ENCODE measurements at regions not wholly inside any gene's neighbourhood (a gene's known extent, or its start where the extent isn't known, plus 50 kb on each side); places are given as distances from the start of the nearest gene placed in this dataset.

DNA sequence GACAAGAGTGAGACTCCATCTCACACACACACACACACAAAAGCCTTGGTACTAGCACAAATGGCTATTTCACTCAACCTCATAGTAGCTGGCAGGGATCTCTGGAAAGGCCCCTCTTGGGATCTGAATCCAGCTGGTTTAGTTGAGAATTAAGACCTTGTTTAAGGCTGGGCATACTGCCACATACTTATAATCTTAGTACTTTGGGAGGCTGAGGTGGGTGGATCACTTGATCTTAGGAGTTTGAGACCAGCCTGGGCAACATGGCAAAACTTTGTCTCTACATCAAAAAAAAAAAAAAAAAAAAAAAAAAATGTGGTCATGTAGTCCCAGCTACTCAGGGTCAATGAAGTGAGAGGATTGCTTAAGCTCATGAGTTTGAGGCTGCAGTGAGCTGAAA lies 628.3 kb downstream of the MMUT start:
- Histone ChIP-seq H3K9me3 (ENCODE audit: control insufficient read depth in 4 of 4, low read length in 3 of 4) (no peaks in the 10 kb centered on the region), H3K36me3 (ENCODE audit: control insufficient read depth in 4 of 4, insufficient read depth in 3 of 4, low read depth in 1 of 4, low read length in 3 of 4) (no peaks in the 10 kb centered on the region), H3K9ac (ENCODE audit: low read depth in 1 of 2, low read length in 2 of 2) (no peak overlapping the region), H3K4me1 (ENCODE audit: control insufficient read depth in 4 of 4, insufficient read depth in 4 of 4, low read length in 3 of 4) (no peaks in the 10 kb centered on the region), H3K27ac (ENCODE audit: low read depth in 1 of 2, low read length in 2 of 2) (no peak overlapping the region), H3K4me3 (ENCODE audit: low read depth in 1 of 3, low read length in 3 of 3) (no peak overlapping the region), H3K27me3 (ENCODE audit: control insufficient read depth in 4 of 4, insufficient read depth in 4 of 4, low read length in 3 of 4) (no peaks in the 10 kb centered on the region)
- DNase-seq (ENCODE audit: low spot score) = no peak
- TF ChIP-seq, protein P1, sequence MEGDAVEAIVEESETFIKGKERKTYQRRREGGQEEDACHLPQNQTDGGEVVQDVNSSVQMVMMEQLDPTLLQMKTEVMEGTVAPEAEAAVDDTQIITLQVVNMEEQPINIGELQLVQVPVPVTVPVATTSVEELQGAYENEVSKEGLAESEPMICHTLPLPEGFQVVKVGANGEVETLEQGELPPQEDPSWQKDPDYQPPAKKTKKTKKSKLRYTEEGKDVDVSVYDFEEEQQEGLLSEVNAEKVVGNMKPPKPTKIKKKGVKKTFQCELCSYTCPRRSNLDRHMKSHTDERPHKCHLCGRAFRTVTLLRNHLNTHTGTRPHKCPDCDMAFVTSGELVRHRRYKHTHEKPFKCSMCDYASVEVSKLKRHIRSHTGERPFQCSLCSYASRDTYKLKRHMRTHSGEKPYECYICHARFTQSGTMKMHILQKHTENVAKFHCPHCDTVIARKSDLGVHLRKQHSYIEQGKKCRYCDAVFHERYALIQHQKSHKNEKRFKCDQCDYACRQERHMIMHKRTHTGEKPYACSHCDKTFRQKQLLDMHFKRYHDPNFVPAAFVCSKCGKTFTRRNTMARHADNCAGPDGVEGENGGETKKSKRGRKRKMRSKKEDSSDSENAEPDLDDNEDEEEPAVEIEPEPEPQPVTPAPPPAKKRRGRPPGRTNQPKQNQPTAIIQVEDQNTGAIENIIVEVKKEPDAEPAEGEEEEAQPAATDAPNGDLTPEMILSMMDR (IDR thresholded peaks at IDR 0.05; ENCODE audit: low read depth, low read length, missing input control) = no peak
- TF ChIP-seq GABPA (IDR thresholded peaks at IDR 0.05 in 1 of 2, conservative IDR thresholded peaks at IDR 0.05 in 1 of 2) = no peak
- no peak for TF ChIP-seq RXRA (IDR thresholded peaks at IDR 0.05)
- no peak for TF ChIP-seq FOXA2 (IDR thresholded peaks at IDR 0.05)
- TF ChIP-seq HNF4A (conservative IDR thresholded peaks at IDR 0.05) = no peak
- TF ChIP-seq HNF4G (IDR thresholded peaks at IDR 0.05) = no peak
- TF ChIP-seq, protein P2, sequence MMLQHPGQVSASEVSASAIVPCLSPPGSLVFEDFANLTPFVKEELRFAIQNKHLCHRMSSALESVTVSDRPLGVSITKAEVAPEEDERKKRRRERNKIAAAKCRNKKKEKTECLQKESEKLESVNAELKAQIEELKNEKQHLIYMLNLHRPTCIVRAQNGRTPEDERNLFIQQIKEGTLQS (IDR thresholded peaks at IDR 0.05) = no peak
- no peak for TF ChIP-seq YY1 (IDR thresholded peaks at IDR 0.05)
- TF ChIP-seq JUND (IDR thresholded peaks at IDR 0.05) = no peak
- TF ChIP-seq RAD21 (IDR thresholded peaks at IDR 0.05) = no peak

DNA sequence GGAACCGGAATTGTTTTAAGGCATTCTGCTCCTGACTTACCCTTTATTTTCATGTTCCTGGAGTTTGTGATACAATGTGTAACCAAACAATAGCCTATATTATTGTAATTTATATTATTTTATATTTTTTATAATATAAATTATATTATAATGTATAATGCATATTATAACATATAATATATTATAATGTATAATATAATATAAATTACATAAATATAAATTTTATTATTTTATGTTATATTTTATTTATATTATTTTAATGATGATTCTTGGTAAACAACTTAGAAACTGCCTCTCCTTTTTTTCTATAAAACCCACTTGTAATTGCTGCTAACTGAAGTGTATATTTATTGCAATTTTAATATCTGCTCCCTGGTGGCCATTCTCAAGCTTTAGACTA lies 629.1 kb downstream of the MMUT start:
- WGBS = 95% methylated on average over 1 of the region's 1 CpG
- H3K27me3 ChIP-seq (ENCODE audit: control insufficient read depth in 4 of 4, insufficient read depth in 4 of 4, low read length in 3 of 4) = no peaks in the 10 kb centered on the region
- H3K36me3 ChIP-seq (ENCODE audit: control insufficient read depth in 4 of 4, insufficient read depth in 3 of 4, low read depth in 1 of 4, low read length in 3 of 4) = no peaks in the 10 kb centered on the region
- H3K9ac ChIP-seq (ENCODE audit: low read depth in 1 of 2, low read length in 2 of 2) = no peak overlapping the region
- H3K4me1 ChIP-seq (ENCODE audit: control insufficient read depth in 4 of 4, insufficient read depth in 4 of 4, low read length in 3 of 4) = no peaks in the 10 kb centered on the region
- no peak overlapping the region for H3K27ac ChIP-seq (ENCODE audit: low read depth in 1 of 2, low read length in 2 of 2)
- H3K4me3 ChIP-seq (ENCODE audit: low read depth in 1 of 3, low read length in 3 of 3) = no peak overlapping the region
- no peaks in the 10 kb centered on the region for H3K9me3 ChIP-seq (ENCODE audit: control insufficient read depth in 4 of 4, low read length in 3 of 4)
- TF ChIP-seq HNF4G (IDR thresholded peaks at IDR 0.05) (no peak), RAD21 (IDR thresholded peaks at IDR 0.05) (no peak), JUND (IDR thresholded peaks at IDR 0.05) (no peak), FOXA2 (IDR thresholded peaks at IDR 0.05) (no peak), TAF1 (conservative IDR thresholded peaks at IDR 0.05) (no peak), FOXA1 (IDR thresholded peaks at IDR 0.05) (no peak), NR2F2 (IDR thresholded peaks at IDR 0.05) (no peak), YY1 (IDR thresholded peaks at IDR 0.05) (no peak), SP1 (IDR thresholded peaks at IDR 0.05) (no peak), GABPA (IDR thresholded peaks at IDR 0.05 in 1 of 2, conservative IDR thresholded peaks at IDR 0.05 in 1 of 2) (no peak), HNF4A (conservative IDR thresholded peaks at IDR 0.05) (no peak), EGR1 (IDR thresholded peaks at IDR 0.05; ENCODE audit: low read depth in 2 of 2) (no peak), RXRA (IDR thresholded peaks at IDR 0.05) (no peak)
- TF ChIP-seq, protein P3, sequence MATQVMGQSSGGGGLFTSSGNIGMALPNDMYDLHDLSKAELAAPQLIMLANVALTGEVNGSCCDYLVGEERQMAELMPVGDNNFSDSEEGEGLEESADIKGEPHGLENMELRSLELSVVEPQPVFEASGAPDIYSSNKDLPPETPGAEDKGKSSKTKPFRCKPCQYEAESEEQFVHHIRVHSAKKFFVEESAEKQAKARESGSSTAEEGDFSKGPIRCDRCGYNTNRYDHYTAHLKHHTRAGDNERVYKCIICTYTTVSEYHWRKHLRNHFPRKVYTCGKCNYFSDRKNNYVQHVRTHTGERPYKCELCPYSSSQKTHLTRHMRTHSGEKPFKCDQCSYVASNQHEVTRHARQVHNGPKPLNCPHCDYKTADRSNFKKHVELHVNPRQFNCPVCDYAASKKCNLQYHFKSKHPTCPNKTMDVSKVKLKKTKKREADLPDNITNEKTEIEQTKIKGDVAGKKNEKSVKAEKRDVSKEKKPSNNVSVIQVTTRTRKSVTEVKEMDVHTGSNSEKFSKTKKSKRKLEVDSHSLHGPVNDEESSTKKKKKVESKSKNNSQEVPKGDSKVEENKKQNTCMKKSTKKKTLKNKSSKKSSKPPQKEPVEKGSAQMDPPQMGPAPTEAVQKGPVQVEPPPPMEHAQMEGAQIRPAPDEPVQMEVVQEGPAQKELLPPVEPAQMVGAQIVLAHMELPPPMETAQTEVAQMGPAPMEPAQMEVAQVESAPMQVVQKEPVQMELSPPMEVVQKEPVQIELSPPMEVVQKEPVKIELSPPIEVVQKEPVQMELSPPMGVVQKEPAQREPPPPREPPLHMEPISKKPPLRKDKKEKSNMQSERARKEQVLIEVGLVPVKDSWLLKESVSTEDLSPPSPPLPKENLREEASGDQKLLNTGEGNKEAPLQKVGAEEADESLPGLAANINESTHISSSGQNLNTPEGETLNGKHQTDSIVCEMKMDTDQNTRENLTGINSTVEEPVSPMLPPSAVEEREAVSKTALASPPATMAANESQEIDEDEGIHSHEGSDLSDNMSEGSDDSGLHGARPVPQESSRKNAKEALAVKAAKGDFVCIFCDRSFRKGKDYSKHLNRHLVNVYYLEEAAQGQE (IDR thresholded peaks at IDR 0.05) = no peak
- TF ChIP-seq, protein P2 (IDR thresholded peaks at IDR 0.05) = no peak
- TF ChIP-seq, protein P4, sequence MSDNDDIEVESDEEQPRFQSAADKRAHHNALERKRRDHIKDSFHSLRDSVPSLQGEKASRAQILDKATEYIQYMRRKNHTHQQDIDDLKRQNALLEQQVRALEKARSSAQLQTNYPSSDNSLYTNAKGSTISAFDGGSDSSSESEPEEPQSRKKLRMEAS (IDR thresholded peaks at IDR 0.05) = no peak
- TF ChIP-seq, protein P1 (IDR thresholded peaks at IDR 0.05; ENCODE audit: low read depth, low read length, missing input control) = no peak
- TF ChIP-seq, protein P5, sequence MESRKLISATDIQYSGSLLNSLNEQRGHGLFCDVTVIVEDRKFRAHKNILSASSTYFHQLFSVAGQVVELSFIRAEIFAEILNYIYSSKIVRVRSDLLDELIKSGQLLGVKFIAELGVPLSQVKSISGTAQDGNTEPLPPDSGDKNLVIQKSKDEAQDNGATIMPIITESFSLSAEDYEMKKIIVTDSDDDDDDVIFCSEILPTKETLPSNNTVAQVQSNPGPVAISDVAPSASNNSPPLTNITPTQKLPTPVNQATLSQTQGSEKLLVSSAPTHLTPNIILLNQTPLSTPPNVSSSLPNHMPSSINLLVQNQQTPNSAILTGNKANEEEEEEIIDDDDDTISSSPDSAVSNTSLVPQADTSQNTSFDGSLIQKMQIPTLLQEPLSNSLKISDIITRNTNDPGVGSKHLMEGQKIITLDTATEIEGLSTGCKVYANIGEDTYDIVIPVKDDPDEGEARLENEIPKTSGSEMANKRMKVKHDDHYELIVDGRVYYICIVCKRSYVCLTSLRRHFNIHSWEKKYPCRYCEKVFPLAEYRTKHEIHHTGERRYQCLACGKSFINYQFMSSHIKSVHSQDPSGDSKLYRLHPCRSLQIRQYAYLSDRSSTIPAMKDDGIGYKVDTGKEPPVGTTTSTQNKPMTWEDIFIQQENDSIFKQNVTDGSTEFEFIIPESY (IDR thresholded peaks at IDR 0.05) = no peak
- no peak for DNase-seq (ENCODE audit: low spot score)

All from liver (tissue), 8 donors.